Raji (cell line): ENCODE measurements at regions not wholly inside any gene's neighbourhood (a gene's known extent, or its start where the extent isn't known, plus 50 kb on each side); places are given as distances from the start of the nearest gene placed in this dataset.

Experiments
- POLR2A ChIP-seq: IDR thresholded peaks from 2 replicates; pipeline ENCODE4 v1.6.1; 2011; ENCODE audit warnings: low read depth, low read length, control low read depth; ENCODE audit not compliant: insufficient read depth

DNA sequence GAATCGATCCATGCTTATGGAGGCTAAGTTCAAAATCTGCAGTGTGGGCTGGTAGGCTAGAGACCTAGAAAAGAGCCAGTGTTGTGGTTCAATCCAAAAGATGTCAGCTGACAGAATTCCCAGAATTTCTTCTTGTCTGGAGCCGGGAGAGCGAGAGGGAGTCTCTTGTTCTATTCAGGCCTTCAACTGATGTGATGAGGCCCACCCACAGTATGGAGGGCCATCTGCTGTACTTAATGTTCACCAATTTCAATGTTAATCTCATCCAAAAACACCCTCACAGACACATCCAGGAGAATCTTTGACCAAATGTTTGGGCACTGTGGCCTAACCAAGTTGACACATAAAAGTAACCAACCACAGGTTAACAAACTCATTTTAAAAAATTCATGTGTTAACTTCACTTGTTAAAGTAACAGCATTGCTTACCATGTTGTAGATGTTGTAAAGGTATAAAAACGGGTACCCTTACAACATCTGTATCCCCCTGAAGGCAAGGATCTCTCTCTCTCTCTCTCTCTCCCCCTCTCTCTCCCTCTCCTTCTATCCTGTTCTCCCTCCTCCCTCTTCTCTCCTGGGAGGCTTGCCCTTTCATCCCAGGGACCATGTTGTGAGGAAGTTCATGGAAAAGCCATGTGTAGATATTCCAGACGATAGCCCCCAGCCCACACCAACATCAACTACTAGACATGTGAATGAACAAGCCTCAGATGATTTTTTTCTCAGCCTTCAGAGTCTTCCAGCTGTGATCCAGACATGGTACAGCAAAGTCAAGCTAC is 66.4 kb upstream of the CHD2 start:
- TF ChIP-seq POLR2A, result no peak

- peak; percentile 55 for TF ChIP-seq POLR2A
Observed at GRCh38 chr15:92839696-92840095, 60.4 kb upstream of the CHD2 start.

- no peak for TF ChIP-seq POLR2A
Observed at GRCh38 chr15:92840149-92840548, 60.0 kb upstream of the CHD2 start.

- TF ChIP-seq POLR2A, result no peak
Observed at GRCh38 chr15:92843326-92843725, 56.8 kb upstream of the CHD2 start.

GRCh38 chr15:92843814-92844213 is 56.3 kb upstream of the CHD2 start:
- no peak for TF ChIP-seq POLR2A

GRCh38 chr15:92845126-92845508 is 55.0 kb upstream of the CHD2 start:
- no peak; the same call in 1 of the 2 replicates for TF ChIP-seq POLR2A

- TF ChIP-seq POLR2A, result no peak
Observed at GRCh38 chr15:92846741-92847140, 53.4 kb upstream of the CHD2 start.

GRCh38 chr15:92847841-92848240 is 52.3 kb upstream of the CHD2 start:
- no peak for TF ChIP-seq POLR2A

DNA sequence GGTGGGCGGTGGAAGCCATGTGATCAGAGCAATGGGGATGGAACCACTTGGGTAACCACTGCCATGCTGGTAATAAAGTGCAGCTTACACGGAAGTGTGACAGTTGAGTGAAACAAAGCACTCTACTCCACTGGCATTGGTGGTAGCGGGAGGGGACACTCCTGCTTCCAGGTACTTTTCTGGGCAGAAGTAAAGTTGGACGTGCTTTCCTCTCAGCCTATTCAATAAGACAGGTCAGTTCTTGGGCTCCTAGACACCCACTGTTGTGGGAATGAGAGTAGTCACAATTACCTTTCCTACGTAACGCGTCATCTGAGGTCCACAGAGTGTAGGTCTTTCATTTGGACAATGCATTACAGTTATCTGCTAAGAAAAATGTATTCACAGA is 51.7 kb upstream of the CHD2 start:
- no peak for TF ChIP-seq POLR2A

- no peak for TF ChIP-seq POLR2A
Observed at GRCh38 chr15:92848852-92849598, 51.1 kb upstream of the CHD2 start.
